Heart left ventricle (tissue), 13 donors: ENCODE measurements at regions not wholly inside any gene's neighbourhood (a gene's known extent, or its start where the extent isn't known, plus 50 kb on each side); places are given as distances from the start of the nearest gene placed in this dataset.

Experiments used
- POLR2A ChIP-seq, 2 donors: fragments of 450-650 bp; IDR thresholded peaks; one replicate each; pipeline ENCODE4 v1.6.1; 2017; ENCODE audit warnings: antibody characterized with exemption in 2 of 2, mild to moderate bottlenecking in 2 of 2, moderate library complexity in 2 of 2
- TF ChIP-seq, protein P1 (sequence below), 12 donors: fragments of 200-600 bp; sonication (generic) in 4 of 12; IDR thresholded peaks; one replicate each; pipeline versions ENCODE4 v1.5.0 to v1.8.0; 2018 to 2022; ENCODE audit warnings: antibody characterized with exemption in 12 of 12, mild to moderate bottlenecking in 5 of 12
- donor health status: ischemic (EF 13 %, LVEDD 7.1; RV severe dilation, severe dysfunction).
- donor health status: DM: no; HTN: yes; CAD: no.
- donor health status: DM: no; HTN: no; CAD: no.
- donor health status: ischemic (EF 25% LVEDD 6.9; RV normal size, moderate dysfunction).
- donor health status: ischemic (EF 25% LVEDD 5.7; RV mildly dilated, moderate dysfunction).
- donor health status: ischemic (EF 35%, LVEDD 5.7; RV mildly dilated, moderate dysfunction).
- donor health status: nonischemic (EF 11% LVEDD 7.7; RV severe dilation, severe dysfunction).
- donor health status: DM: yes; HTN: yes; CAD: no.
- donor health status: PGD.
- donor health status: ischemic (EF 29% LVEDD 5.4; RV normal size, mild dysfunction).
- donor health status: nonischemic (EF 23%, LVEDD 6.1; RV moderate dilation, normal function).

DNA sequence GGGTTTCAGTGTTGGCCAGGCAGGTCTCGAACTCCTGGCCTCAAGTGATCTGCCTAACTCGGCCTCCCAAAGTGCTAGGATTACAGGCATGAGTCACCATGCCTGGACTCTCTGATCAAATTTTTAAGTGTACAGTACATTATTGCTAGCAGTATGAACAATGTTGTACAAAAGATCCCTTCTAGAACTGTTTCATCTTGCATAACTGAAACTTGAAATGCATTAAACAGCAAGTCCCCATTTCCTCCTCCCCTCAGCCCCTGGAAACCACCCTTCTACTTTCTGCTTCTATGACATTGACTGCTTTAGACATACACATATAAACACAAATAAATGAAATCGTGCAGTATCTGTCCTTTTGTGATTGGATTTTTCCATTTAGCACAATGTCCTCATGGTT, 463.4 kb downstream of the PTPRC start:
- TF ChIP-seq, protein P1, sequence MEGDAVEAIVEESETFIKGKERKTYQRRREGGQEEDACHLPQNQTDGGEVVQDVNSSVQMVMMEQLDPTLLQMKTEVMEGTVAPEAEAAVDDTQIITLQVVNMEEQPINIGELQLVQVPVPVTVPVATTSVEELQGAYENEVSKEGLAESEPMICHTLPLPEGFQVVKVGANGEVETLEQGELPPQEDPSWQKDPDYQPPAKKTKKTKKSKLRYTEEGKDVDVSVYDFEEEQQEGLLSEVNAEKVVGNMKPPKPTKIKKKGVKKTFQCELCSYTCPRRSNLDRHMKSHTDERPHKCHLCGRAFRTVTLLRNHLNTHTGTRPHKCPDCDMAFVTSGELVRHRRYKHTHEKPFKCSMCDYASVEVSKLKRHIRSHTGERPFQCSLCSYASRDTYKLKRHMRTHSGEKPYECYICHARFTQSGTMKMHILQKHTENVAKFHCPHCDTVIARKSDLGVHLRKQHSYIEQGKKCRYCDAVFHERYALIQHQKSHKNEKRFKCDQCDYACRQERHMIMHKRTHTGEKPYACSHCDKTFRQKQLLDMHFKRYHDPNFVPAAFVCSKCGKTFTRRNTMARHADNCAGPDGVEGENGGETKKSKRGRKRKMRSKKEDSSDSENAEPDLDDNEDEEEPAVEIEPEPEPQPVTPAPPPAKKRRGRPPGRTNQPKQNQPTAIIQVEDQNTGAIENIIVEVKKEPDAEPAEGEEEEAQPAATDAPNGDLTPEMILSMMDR (IDR thresholded peaks at IDR 0.05), result no peak
- no peak for TF ChIP-seq POLR2A (IDR thresholded peaks at IDR 0.05)
